H1 (cell line): ENCODE measurements at regions not wholly inside any gene's neighbourhood (a gene's known extent, or its start where the extent isn't known, plus 50 kb on each side); places are given as distances from the start of the nearest gene placed in this dataset.
"Not testable (repeated sequence)": the region's sequence is repeated elsewhere in the genome, so short reads cannot be mapped to it uniquely, and the experiment has no call there.

ENCODE experiments used
- CTCF ChIA-PET: fragments of 300-600 bp; sonication (Branson Sonifier 250); formaldehyde crosslinking; loops from one replicate; lab custom pipeline; 2021; ENCODE audit not compliant: partially characterized antibody; lab: Charles Lee
- POLR2A ChIA-PET: fragments of 300-600 bp; sonication (Branson Sonifier 250); formaldehyde crosslinking; loops from one replicate; lab custom pipeline; 2021; ENCODE audit warnings: inconsistent platforms; ENCODE audit not compliant: partially characterized antibody; lab: Charles Lee
- DNase-seq, 2 experiments: peaks; one replicate each; pipeline versions ENCODE4 v3.0.0 to v3.0.0-alpha.2; 2010 to 2022; ENCODE audit warnings: low spot score in 2 of 2, low read depth in 1 of 2, mixed read lengths in 1 of 2
- FAIRE-seq: peaks from 2 replicates; lab custom pipeline; 2011; peaks lifted over from hg19 to GRCh38; lab: Jason Lieb, UNC
- H2AFZ ChIP-seq: 2 replicates; pipeline ENCODE4 v1.8.1; 2012; ENCODE audit warnings: low read length, inconsistent platforms
- H2AK5ac ChIP-seq: 2 replicates; pipeline ENCODE4 v1.6.1; 2013; ENCODE audit warnings: low read depth, low read length
- H2BK120ac ChIP-seq: replicated peaks from 2 replicates; pipeline ENCODE3; 2013; ENCODE audit warnings: low read depth, low read length, inconsistent platforms
- H2BK12ac ChIP-seq: 2 replicates; pipeline ENCODE4 v1.6.1; 2013; ENCODE audit warnings: low read depth, low read length
- H2BK15ac ChIP-seq: 2 replicates; pipeline ENCODE4 v1.6.1; 2013; ENCODE audit warnings: low read length
- H2BK20ac ChIP-seq: 2 replicates; pipeline ENCODE4 v1.6.1; 2013; ENCODE audit warnings: low read length
- H2BK5ac ChIP-seq: 2 replicates; pipeline ENCODE4 v1.6.1; 2013; ENCODE audit warnings: low read depth, low read length
- H3K14ac ChIP-seq: 2 replicates; pipeline ENCODE4 v1.6.1; 2013; ENCODE audit warnings: inconsistent platforms; ENCODE audit not compliant: insufficient read length
- H3K18ac ChIP-seq: 2 replicates; pipeline ENCODE4 v1.6.1; 2013; ENCODE audit warnings: low read length; ENCODE audit errors: extremely low read depth
- H3K23ac ChIP-seq: 2 replicates; pipeline ENCODE4 v1.6.1; 2013; ENCODE audit warnings: inconsistent platforms; ENCODE audit not compliant: insufficient read length
- H3K23me2 ChIP-seq: 2 replicates; pipeline ENCODE4 v1.6.1; 2013; ENCODE audit warnings: low read depth, low read length
- H3K27ac ChIP-seq: 2 replicates; pipeline ENCODE4 v1.6.1; 2011; ENCODE audit warnings: low read depth, low read length, inconsistent platforms
- H3K27me3 ChIP-seq, 4 experiments: replicated peaks in 1 of 4; 1 replicate in 1 of 4; 2 replicates in 3 of 4; pipeline versions ENCODE4 v1.6.1 to v1.8.1; 2011 to 2013; ENCODE audit warnings: low read length in 3 of 4, mild to moderate bottlenecking in 3 of 4, inconsistent platforms in 2 of 4, mixed read lengths in 2 of 4, moderate library complexity in 1 of 4; ENCODE audit not compliant: control insufficient read depth in 3 of 4, insufficient read depth in 3 of 4; ENCODE audit errors: extremely low read depth in 1 of 4
- H3K36me3 ChIP-seq, 4 experiments: 2 replicates each; pipeline versions ENCODE4 v1.6.1 to v1.8.1; 2011 to 2013; ENCODE audit warnings: mild to moderate bottlenecking in 4 of 4, low read length in 3 of 4, moderate library complexity in 2 of 4, control low read depth in 1 of 4, inconsistent platforms in 1 of 4; ENCODE audit not compliant: insufficient read depth in 4 of 4, control insufficient read depth in 2 of 4
- H3K4ac ChIP-seq: replicated peaks from 2 replicates; pipeline ENCODE3; 2013; ENCODE audit warnings: low read length, low read depth, mixed read lengths, inconsistent platforms; ENCODE audit not compliant: insufficient read length
- H3K4me1 ChIP-seq, 4 experiments: replicated peaks in 1 of 4; 1 replicate in 1 of 4; 2 replicates in 3 of 4; pipeline versions ENCODE4 v1.6.1 to v1.8.1; 2011 to 2013; ENCODE audit warnings: low read length in 3 of 4, inconsistent platforms in 2 of 4, mixed read lengths in 1 of 4; ENCODE audit not compliant: insufficient read depth in 4 of 4, control insufficient read depth in 3 of 4
- H3K4me2 ChIP-seq, 2 experiments: 2 replicates each; pipeline versions ENCODE4 v1.6.1 to v1.8.1; 2011 to 2013; ENCODE audit warnings: low read depth in 2 of 2, low read length in 2 of 2, control low read depth in 1 of 2, inconsistent platforms in 1 of 2, mild to moderate bottlenecking in 1 of 2; ENCODE audit not compliant: insufficient read depth in 1 of 2
- H3K4me3 ChIP-seq, 4 experiments: fragments of 200-600, 300-600 bp in 1 of 4; sonication (generic), shearing (Covaris generic), sonication (Bioruptor Twin) in 1 of 4; 2 replicates each; pipeline versions ENCODE4 v1.5.1 to v1.8.1; 2011 to 2016; ENCODE audit warnings: low read length in 4 of 4, low read depth in 3 of 4, control low read depth in 2 of 4, inconsistent platforms in 2 of 4, mild to moderate bottlenecking in 2 of 4, mixed read lengths in 1 of 4, moderate library complexity in 1 of 4; ENCODE audit not compliant: insufficient read depth in 2 of 4; ENCODE audit errors: extremely low read depth in 1 of 4
- H3K56ac ChIP-seq: replicated peaks from 2 replicates; pipeline ENCODE3; 2013; ENCODE audit warnings: low read depth, mild to moderate bottlenecking, mixed read lengths, low read length, inconsistent platforms; ENCODE audit not compliant: insufficient read length
- H3K79me1 ChIP-seq: 2 replicates; pipeline ENCODE4 v1.6.1; 2013; ENCODE audit warnings: low read depth, low read length, control low read depth
- H3K79me2 ChIP-seq, 2 experiments: 2 replicates each; pipeline versions ENCODE4 v1.6.1 to v1.8.1; 2012 to 2013; ENCODE audit warnings: low read length in 2 of 2, mild to moderate bottlenecking in 2 of 2, inconsistent platforms in 1 of 2; ENCODE audit not compliant: insufficient read depth in 2 of 2, control insufficient read depth in 1 of 2
- H3K9ac ChIP-seq, 4 experiments: replicated peaks in 1 of 4; 1 replicate in 1 of 4; 2 replicates in 3 of 4; pipeline versions ENCODE4 v1.6.1 to v1.8.1; 2011 to 2013; ENCODE audit warnings: low read depth in 3 of 4, low read length in 3 of 4, control low read depth in 2 of 4, mild to moderate bottlenecking in 2 of 4, moderate library complexity in 2 of 4, inconsistent platforms in 1 of 4; ENCODE audit errors: extremely low read depth in 1 of 4
- H3K9me3 ChIP-seq, 2 experiments: 2 replicates each; pipeline versions ENCODE4 v1.6.1 to v1.8.1; 2012 to 2013; ENCODE audit warnings: mild to moderate bottlenecking in 2 of 2, moderate library complexity in 2 of 2, control low read depth in 1 of 2, inconsistent platforms in 1 of 2, low read depth in 1 of 2, low read length in 1 of 2, mixed read lengths in 1 of 2; ENCODE audit not compliant: insufficient read depth in 2 of 2
- H4K20me1 ChIP-seq, 2 experiments: replicated peaks in 1 of 2; 2 replicates each; pipeline versions ENCODE3 to v1.8.1; 2011 to 2013; ENCODE audit warnings: inconsistent platforms in 2 of 2, low read length in 2 of 2, mild to moderate bottlenecking in 1 of 2; ENCODE audit not compliant: insufficient read depth in 2 of 2, control insufficient read depth in 1 of 2
- H4K5ac ChIP-seq: 2 replicates; pipeline ENCODE4 v1.6.1; 2013; ENCODE audit warnings: low read length, low read depth, mixed read lengths, inconsistent platforms; ENCODE audit not compliant: insufficient read length
- H4K8ac ChIP-seq: 2 replicates; pipeline ENCODE4 v1.8.0; 2013; ENCODE audit warnings: mild to moderate bottlenecking, moderate library complexity, low read length, inconsistent platforms; ENCODE audit not compliant: insufficient read depth; ENCODE audit errors: extremely low read depth
- H4K91ac ChIP-seq: replicated peaks from 2 replicates; pipeline ENCODE3; 2013; ENCODE audit warnings: low read length, mixed read lengths, inconsistent platforms; ENCODE audit not compliant: insufficient read length
- WGBS, 2 experiments: shearing (Covaris generic) in 1 of 2; methylation state at CpG; one replicate each; pipeline versions ENCODE4 v1.1.6 to v1.1.7; 2013 to 2015; ENCODE audit warnings: low lambda C conversion rate in 2 of 2, mixed read lengths in 2 of 2, inconsistent platforms in 1 of 2, low coverage in 1 of 2, missing lambda C conversion rate in 1 of 2; ENCODE audit not compliant: insufficient replicate concordance in 2 of 2, insufficient coverage in 1 of 2, insufficient read length in 1 of 2; ENCODE audit errors: extremely low coverage in 1 of 2, missing lambda C conversion rate in 1 of 2; 5-methylcytosine and 5-hydroxymethylcytosine counted together

DNA sequence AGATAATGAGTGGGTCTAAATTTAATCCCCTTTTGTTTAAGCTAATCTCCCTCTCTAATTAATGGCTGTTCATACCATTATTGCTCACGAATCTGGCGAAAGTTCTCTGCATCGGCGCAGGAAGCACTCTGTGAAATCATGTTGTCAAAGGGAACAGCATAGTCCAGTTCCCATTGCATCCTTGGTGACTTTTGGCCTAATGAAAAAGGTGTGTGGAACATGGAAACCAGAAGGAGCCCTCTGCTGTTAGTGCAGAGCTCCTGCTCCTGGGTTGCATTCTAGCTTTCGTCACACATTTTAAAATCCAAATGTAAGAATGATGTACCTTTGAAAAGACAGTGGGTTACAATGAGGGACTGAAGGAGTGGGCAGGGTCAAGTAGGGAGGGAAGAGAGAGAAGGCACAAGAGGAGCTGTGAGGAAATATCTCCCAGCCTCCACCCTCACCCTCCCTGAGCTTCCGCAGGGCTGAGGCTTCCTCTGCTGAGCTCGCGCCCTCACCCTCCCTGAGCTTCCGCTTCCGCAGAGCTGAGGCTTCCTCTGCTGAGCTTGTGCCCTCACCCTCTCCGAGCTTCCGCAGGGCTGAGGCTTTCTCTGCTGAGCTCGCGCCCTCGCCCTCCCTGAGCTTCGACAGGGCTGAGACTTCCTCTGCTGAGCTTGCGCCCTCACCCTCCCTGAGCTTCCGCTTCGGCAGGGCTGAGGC is 754.3 kb upstream of the TPTE start:
- H4K8ac ChIP-seq, H4K20me1 ChIP-seq, H2BK120ac ChIP-seq, H3K56ac ChIP-seq, H3K27ac ChIP-seq, H2BK12ac ChIP-seq, FAIRE-seq, H3K36me3 ChIP-seq, H3K27me3 ChIP-seq, H2BK5ac ChIP-seq, H2AFZ ChIP-seq, DNase-seq, H3K4ac ChIP-seq, H4K91ac ChIP-seq, H3K23me2 ChIP-seq, H4K5ac ChIP-seq, H2BK20ac ChIP-seq, H3K18ac ChIP-seq, H3K23ac ChIP-seq, POLR2A ChIA-PET, H3K9ac ChIP-seq, H2AK5ac ChIP-seq, H2BK15ac ChIP-seq, H3K4me3 ChIP-seq, H3K4me2 ChIP-seq, H3K79me2 ChIP-seq, H3K79me1 ChIP-seq, H3K14ac ChIP-seq, H3K4me1 ChIP-seq: not testable (repeated sequence)
- CTCF ChIA-PET = interaction anchor here (1.5 kb wide), 1 partner anchor 9 kb away, joined by 5 read pairs; no protein-coding TSS in a partner anchor
- WGBS, 2 experiments = 90% methylated on average over 16 of the region's 19 CpGs; no CpG with 5 or more reads in 1 of the 2 experiments
- H3K9me3 ChIP-seq = peaks cover 71 to 76% of the 10 kb centered on the region in 2 experiments
